ENCODE measurements at regions not wholly inside any gene's neighbourhood (a gene's known extent, or its start where the extent isn't known, plus 50 kb on each side); places are given as distances from the start of the nearest gene placed in this dataset.

DNA sequence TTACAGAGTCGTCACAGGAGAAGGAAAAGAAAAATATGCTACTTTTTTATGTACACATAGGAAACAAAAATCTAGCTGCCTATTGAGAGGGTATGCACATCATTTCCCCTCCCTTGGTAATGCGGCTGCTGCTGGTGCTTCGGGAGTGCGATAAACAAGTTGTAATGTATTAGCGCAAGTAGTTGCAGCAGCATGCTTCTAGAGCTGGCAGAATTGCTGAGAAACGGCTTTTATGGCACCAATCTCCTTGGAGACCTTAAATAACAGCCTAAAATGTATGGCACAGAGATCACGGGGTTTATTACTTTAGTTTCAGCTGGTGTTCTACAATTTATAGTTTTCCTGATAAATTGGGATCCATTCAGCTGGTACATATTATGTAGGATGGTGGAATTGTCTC, 447.6 kb upstream of the TMPO start:
- H3K36me3 Mint-ChIP-seq (ENCODE audit: insufficient read depth, unreplicated experiment), result no peaks in the 10 kb centered on the region
- no TSS peak for BruUV-seq (replicated peaks)
- H3K4me3 Mint-ChIP-seq (ENCODE audit: low read depth, unreplicated experiment), result no peak overlapping the region
- CTCF ChIA-PET, result no interaction called here
- DNase-seq, result no peak
- no peak for TF ChIP-seq CTCF (IDR thresholded peaks at IDR 0.05; ENCODE audit: unreplicated experiment)
- H3K27me3 Mint-ChIP-seq (ENCODE audit: unreplicated experiment), result peaks cover 18% of the 10 kb centered on the region
- no peaks in the 10 kb centered on the region for H3K4me1 Mint-ChIP-seq (ENCODE audit: low read depth, unreplicated experiment)
- H3K27ac Mint-ChIP-seq (ENCODE audit: unreplicated experiment), result no peak overlapping the region
- intact Hi-C loops (cut with micrococcal nuclease; ENCODE audit: unreplicated experiment), result no loop called here
- peaks cover 2% of the 10 kb centered on the region for H3K9me3 Mint-ChIP-seq (ENCODE audit: low read depth, unreplicated experiment)

GRCh38 chr12:98073610-98074009, 441.8 kb upstream of the TMPO start:
- CTCF ChIA-PET, result no interaction called here
- no peak overlapping the region for H3K4me3 Mint-ChIP-seq (ENCODE audit: low read depth, unreplicated experiment)
- peaks cover 2% of the 10 kb centered on the region for H3K9me3 Mint-ChIP-seq (ENCODE audit: low read depth, unreplicated experiment)
- H3K36me3 Mint-ChIP-seq (ENCODE audit: insufficient read depth, unreplicated experiment), result no peaks in the 10 kb centered on the region
- BruUV-seq (replicated peaks), result no TSS peak
- TF ChIP-seq CTCF (IDR thresholded peaks at IDR 0.05; ENCODE audit: unreplicated experiment), result no peak
- H3K27ac Mint-ChIP-seq (ENCODE audit: unreplicated experiment), result no peak overlapping the region
- DNase-seq, result no peak
- H3K27me3 Mint-ChIP-seq (ENCODE audit: unreplicated experiment), result no peaks in the 10 kb centered on the region
- H3K4me1 Mint-ChIP-seq (ENCODE audit: low read depth, unreplicated experiment), result no peaks in the 10 kb centered on the region
- intact Hi-C loops (cut with micrococcal nuclease; ENCODE audit: unreplicated experiment), result no loop called here

GRCh38 chr12:98074286-98074685, 441.1 kb upstream of the TMPO start:
- DNase-seq, result no peak
- TF ChIP-seq CTCF (IDR thresholded peaks at IDR 0.05; ENCODE audit: unreplicated experiment), result no peak
- no TSS peak for BruUV-seq (replicated peaks)
- Mint-ChIP-seq H3K27ac (ENCODE audit: unreplicated experiment) (no peak overlapping the region), H3K4me1 (ENCODE audit: low read depth, unreplicated experiment) (no peaks in the 10 kb centered on the region), H3K9me3 (ENCODE audit: low read depth, unreplicated experiment) (peaks cover 2% of the 10 kb centered on the region), H3K27me3 (ENCODE audit: unreplicated experiment) (no peaks in the 10 kb centered on the region), H3K36me3 (ENCODE audit: insufficient read depth, unreplicated experiment) (no peaks in the 10 kb centered on the region), H3K4me3 (ENCODE audit: low read depth, unreplicated experiment) (no peak overlapping the region)
- CTCF ChIA-PET, result no interaction called here
- intact Hi-C loops (cut with micrococcal nuclease; ENCODE audit: unreplicated experiment), result no loop called here

- no peak for TF ChIP-seq CTCF (IDR thresholded peaks at IDR 0.05; ENCODE audit: unreplicated experiment)
- H3K27me3 Mint-ChIP-seq (ENCODE audit: unreplicated experiment), result peaks cover 23% of the 10 kb centered on the region
- DNase-seq, result no peak
- H3K4me3 Mint-ChIP-seq (ENCODE audit: low read depth, unreplicated experiment), result no peak overlapping the region
- H3K4me1 Mint-ChIP-seq (ENCODE audit: low read depth, unreplicated experiment), result no peaks in the 10 kb centered on the region
- peaks cover 4% of the 10 kb centered on the region for H3K36me3 Mint-ChIP-seq (ENCODE audit: insufficient read depth, unreplicated experiment)
- H3K9me3 Mint-ChIP-seq (ENCODE audit: low read depth, unreplicated experiment), result no peaks in the 10 kb centered on the region
- intact Hi-C loops (cut with micrococcal nuclease; ENCODE audit: unreplicated experiment), result no loop called here
- no TSS peak for BruUV-seq (replicated peaks)
- CTCF ChIA-PET, result no interaction called here
- H3K27ac Mint-ChIP-seq (ENCODE audit: unreplicated experiment), result no peak overlapping the region
These were observed 431.0 kb upstream of the TMPO start for GRCh38 chr12:98084391-98084790.
